IPS DF 4.7 (cell line): ENCODE measurements at regions not wholly inside any gene's neighbourhood (a gene's known extent, or its start where the extent isn't known, plus 50 kb on each side); places are given as distances from the start of the nearest gene placed in this dataset.
"Not testable (repeated sequence)": the region's sequence is repeated elsewhere in the genome, so short reads cannot be mapped to it uniquely, and the experiment has no call there.

Experiments used
- DNase-seq: peaks from one replicate; pipeline ENCODE4 v3.0.0-alpha.2; 2013; ENCODE audit warnings: low spot score; ENCODE audit errors: extremely low read depth

- no peak for DNase-seq
Observed at GRCh38 chr18:75858754-75859153, 431.3 kb upstream of the SMIM21 start.

- DNase-seq, result no peak
Observed at GRCh38 chr18:75857558-75857957, 430.1 kb upstream of the SMIM21 start.

GRCh38 chr18:75854808-75855207, 427.3 kb upstream of the SMIM21 start:
- no peak for DNase-seq

- DNase-seq, result peak; percentile 28
Observed at GRCh38 chr18:75854174-75854573, 426.7 kb upstream of the SMIM21 start.

- DNase-seq, result no peak
Observed at GRCh38 chr18:75846321-75846720, 418.8 kb upstream of the SMIM21 start.

- DNase-seq, result no peak
Observed at GRCh38 chr18:75845413-75845812, 417.9 kb upstream of the SMIM21 start.

GRCh38 chr18:75844146-75844545, 416.6 kb upstream of the SMIM21 start:
- no peak for DNase-seq

GRCh38 chr18:75840131-75840530, 412.6 kb upstream of the SMIM21 start:
- DNase-seq, result no peak

GRCh38 chr18:75839686-75840085, 412.2 kb upstream of the SMIM21 start:
- not testable (repeated sequence) for DNase-seq

GRCh38 chr18:75839041-75839440, 411.5 kb upstream of the SMIM21 start:
- DNase-seq, result no peak

- no peak for DNase-seq
Observed at GRCh38 chr18:75837316-75837715, 409.8 kb upstream of the SMIM21 start.

GRCh38 chr18:75836516-75836915, 409.0 kb upstream of the SMIM21 start:
- no peak for DNase-seq

- DNase-seq, result no peak
Observed at GRCh38 chr18:75831960-75832359, 404.5 kb upstream of the SMIM21 start.

- DNase-seq, result no peak
Observed at GRCh38 chr18:75830828-75831227, 403.3 kb upstream of the SMIM21 start.

GRCh38 chr18:75829091-75829490, 401.6 kb upstream of the SMIM21 start:
- no peak for DNase-seq

- no peak for DNase-seq
Observed at GRCh38 chr18:75828379-75828778, 400.9 kb upstream of the SMIM21 start.

GRCh38 chr18:75827751-75828287, 400.3 kb upstream of the SMIM21 start:
- DNase-seq, result no peak

GRCh38 chr18:75824661-75825060, 397.2 kb upstream of the SMIM21 start:
- no peak for DNase-seq

GRCh38 chr18:75823471-75823870, 396.0 kb upstream of the SMIM21 start:
- no peak for DNase-seq

GRCh38 chr18:75818383-75818782, 390.9 kb upstream of the SMIM21 start:
- DNase-seq, result no peak

GRCh38 chr18:75815767-75816166, 388.3 kb upstream of the SMIM21 start:
- no peak for DNase-seq

- no peak for DNase-seq
Observed at GRCh38 chr18:75812761-75813160, 385.3 kb upstream of the SMIM21 start.

- no peak for DNase-seq
Observed at GRCh38 chr18:75810961-75811551, 383.6 kb upstream of the SMIM21 start.

GRCh38 chr18:75810516-75810915, 383.0 kb upstream of the SMIM21 start:
- no peak for DNase-seq
